IMR-90 (cell line): ENCODE measurements at regions not wholly inside any gene's neighbourhood (a gene's known extent, or its start where the extent isn't known, plus 50 kb on each side); places are given as distances from the start of the nearest gene placed in this dataset.

Source experiments
- ATAC-seq: fragments of 200-7000 bp; cut with Tn5 transposase; 2 replicates; pipeline ENCODE4 v1.9.1; 2020; ENCODE audit warnings: low read depth, mild to moderate bottlenecking, moderate library complexity
- BruUV-seq: library from RNA; stranded (reverse); fragments of 400-500 nt; replicated peaks from 2 replicates; lab custom pipeline; 2021; lab: Mats Ljungman, UMichigan
- CTCF ChIA-PET: fragments of 300-600 bp; formaldehyde crosslinking; extraction: SDS; loops from one replicate; lab custom pipeline; 2021; ENCODE audit warnings: antibody characterized with exemption; lab: Yijun Ruan, JAX
- POLR2A ChIA-PET: fragments of 300-600 bp; sonication (Branson Sonifier 250); formaldehyde crosslinking; loops from one replicate; lab custom pipeline; 2022; ENCODE audit warnings: antibody characterized with exemption; ENCODE audit not compliant: unreplicated experiment; lab: Charles Lee
- DNase-seq: peaks from one replicate; pipeline ENCODE4 v3.0.0; 2013
- H2AFZ ChIP-seq: replicated peaks from 2 replicates; pipeline ENCODE3; 2013; ENCODE audit warnings: low read length, mild to moderate bottlenecking; ENCODE audit not compliant: poor library complexity
- H2AK5ac ChIP-seq: 2 replicates; pipeline ENCODE4 v1.6.1; 2013; ENCODE audit warnings: low read depth, low read length, inconsistent platforms
- H2AK9ac ChIP-seq: replicated peaks from 2 replicates; pipeline ENCODE3; 2013; ENCODE audit warnings: mild to moderate bottlenecking, low read depth, low read length, moderate library complexity; ENCODE audit not compliant: poor library complexity
- H2BK120ac ChIP-seq: 2 replicates; pipeline ENCODE4 v1.6.1; 2013; ENCODE audit warnings: low read depth, low read length, inconsistent platforms
- H2BK15ac ChIP-seq: 3 replicates; pipeline ENCODE4 v1.6.1; 2013; ENCODE audit warnings: low read depth, low read length, inconsistent platforms
- H2BK20ac ChIP-seq: 2 replicates; pipeline ENCODE4 v1.6.1; 2013; ENCODE audit warnings: low read depth, mild to moderate bottlenecking, inconsistent platforms, low read length, moderate library complexity
- H2BK5ac ChIP-seq: 2 replicates; pipeline ENCODE4 v1.6.1; 2013; ENCODE audit warnings: mild to moderate bottlenecking, low read depth, low read length, inconsistent platforms; ENCODE audit not compliant: poor library complexity, severe bottlenecking
- H3K14ac ChIP-seq: replicated peaks from 2 replicates; pipeline ENCODE4 v1.6.1; 2013; ENCODE audit warnings: low read depth, low read length, inconsistent platforms
- H3K18ac ChIP-seq: 2 replicates; pipeline ENCODE4 v1.6.1; 2013; ENCODE audit warnings: low read depth, low read length, control low read depth
- H3K23ac ChIP-seq: 2 replicates; pipeline ENCODE4 v1.6.1; 2013; ENCODE audit warnings: low read depth, low read length, inconsistent platforms
- H3K27ac ChIP-seq: 2 replicates; pipeline ENCODE4 v1.5.1; 2013; ENCODE audit warnings: mild to moderate bottlenecking, control low read depth, low read length; ENCODE audit not compliant: insufficient read depth
- H3K27me3 ChIP-seq: 2 replicates; pipeline ENCODE4 v1.6.1; 2013; ENCODE audit warnings: low read length; ENCODE audit not compliant: control insufficient read depth, insufficient read depth
- H3K36me3 ChIP-seq: 2 replicates; pipeline ENCODE4 v1.6.1; 2013; ENCODE audit warnings: low read length, mixed read lengths; ENCODE audit not compliant: control insufficient read depth, insufficient read depth
- H3K4ac ChIP-seq: 2 replicates; pipeline ENCODE4 v1.6.1; 2013; ENCODE audit warnings: low read depth, low read length, inconsistent platforms
- H3K4me1 ChIP-seq: 2 replicates; pipeline ENCODE4 v1.6.1; 2013; ENCODE audit warnings: low read length, mixed read lengths; ENCODE audit not compliant: control insufficient read depth, insufficient read depth
- H3K4me2 ChIP-seq: 2 replicates; pipeline ENCODE4 v1.6.1; 2013; ENCODE audit warnings: low read depth, mild to moderate bottlenecking, control low read depth, low read length, moderate library complexity
- H3K4me3 ChIP-seq: 2 replicates; pipeline ENCODE4 v1.5.1; 2013; ENCODE audit warnings: low read depth, mild to moderate bottlenecking, control low read depth, low read length, moderate library complexity; ENCODE audit not compliant: insufficient read depth
- H3K56ac ChIP-seq: 2 replicates; pipeline ENCODE4 v1.6.1; 2013; ENCODE audit warnings: low read length, inconsistent platforms; ENCODE audit not compliant: insufficient read depth; ENCODE audit errors: extremely low read depth
- H3K79me1 ChIP-seq, 2 experiments: 2 replicates each; pipeline ENCODE4 v1.6.1; 2013; ENCODE audit warnings: low read length in 2 of 2, inconsistent platforms in 1 of 2, low read depth in 1 of 2
- H3K9ac ChIP-seq: 2 replicates; pipeline ENCODE4 v1.6.1; 2013; ENCODE audit warnings: low read depth, low read length, control low read depth
- H3K9me1 ChIP-seq: 2 replicates; pipeline ENCODE4 v1.6.1; 2013; ENCODE audit warnings: low read length, inconsistent platforms; ENCODE audit not compliant: insufficient read depth
- H3K9me3 ChIP-seq: 2 replicates; pipeline ENCODE4 v1.6.1; 2013; ENCODE audit warnings: low read length; ENCODE audit not compliant: control insufficient read depth, insufficient read depth
- H4K20me1 ChIP-seq: 2 replicates; pipeline ENCODE4 v1.6.1; 2013; ENCODE audit warnings: low read length, inconsistent platforms; ENCODE audit not compliant: insufficient read depth
- H4K5ac ChIP-seq: 2 replicates; pipeline ENCODE4 v1.6.1; 2013; ENCODE audit warnings: mild to moderate bottlenecking, low read depth, low read length, control low read depth
- H4K8ac ChIP-seq, 2 experiments: 2 replicates each; pipeline ENCODE4 v1.6.1; 2013; ENCODE audit warnings: low read depth in 2 of 2, low read length in 2 of 2, control low read depth in 1 of 2, inconsistent platforms in 1 of 2
- H4K91ac ChIP-seq: 2 replicates; pipeline ENCODE4 v1.6.1; 2013; ENCODE audit warnings: low read depth, low read length, inconsistent platforms; ENCODE audit not compliant: insufficient read depth
- CHD1 ChIP-seq: IDR thresholded peaks from 2 replicates; pipeline ENCODE4 v1.6.1; 2012; ENCODE audit warnings: low read depth, low read length, improper control_type of control experiment
- CTCF ChIP-seq: conservative IDR thresholded peaks from 2 replicates; pipeline ENCODE4 v1.5.1; 2012; ENCODE audit warnings: mild to moderate bottlenecking, low read depth, low read length, improper control_type of control experiment
- ELK1 ChIP-seq: fragments of 150-350 bp; IDR thresholded peaks from 2 replicates; pipeline ENCODE4 v1.6.1; 2016; ENCODE audit warnings: low read depth, mild to moderate bottlenecking, low read length, moderate library complexity, borderline replicate concordance
- FOS ChIP-seq: fragments of 150-350 bp; IDR thresholded peaks from 2 replicates; pipeline ENCODE4 v1.6.1; 2016; ENCODE audit warnings: low read depth, low read length
- MAFK ChIP-seq: IDR thresholded peaks from 2 replicates; pipeline ENCODE4 v1.6.1; 2012; ENCODE audit warnings: low read depth, low read length, improper control_type of control experiment
- MAZ ChIP-seq: IDR thresholded peaks from 2 replicates; pipeline ENCODE4 v1.6.1; 2012; ENCODE audit warnings: low read depth, mild to moderate bottlenecking, low read length, improper control_type of control experiment, moderate library complexity, borderline replicate concordance
- MXI1 ChIP-seq: IDR thresholded peaks from 2 replicates; pipeline ENCODE4 v1.6.1; 2012; ENCODE audit warnings: low read depth, mild to moderate bottlenecking, low read length, moderate library complexity, borderline replicate concordance
- NFE2L2 ChIP-seq: fragments of 150-350 bp; IDR thresholded peaks from 2 replicates; pipeline ENCODE4 v1.6.1; 2016; ENCODE audit warnings: low read depth, mild to moderate bottlenecking, low read length
- POLR2A ChIP-seq: IDR thresholded peaks from 2 replicates; pipeline ENCODE4 v1.6.1; 2012; ENCODE audit warnings: mild to moderate bottlenecking, low read depth, low read length
- RAD21 ChIP-seq: IDR thresholded peaks from 2 replicates; pipeline ENCODE4 v1.6.1; 2012; ENCODE audit warnings: low read length, improper control_type of control experiment
- RCOR1 ChIP-seq: IDR thresholded peaks from 2 replicates; pipeline ENCODE4 v1.6.1; 2012; ENCODE audit warnings: mild to moderate bottlenecking, low read length, improper control_type of control experiment; ENCODE audit not compliant: insufficient replicate concordance
- RFX5 ChIP-seq: IDR thresholded peaks from 2 replicates; pipeline ENCODE4 v1.8.0; 2012; ENCODE audit warnings: low read depth, mild to moderate bottlenecking, low read length, moderate library complexity
- USF2 ChIP-seq: fragments of 150-350 bp; IDR thresholded peaks from 2 replicates; pipeline ENCODE4 v1.6.1; 2017; ENCODE audit warnings: mild to moderate bottlenecking, antibody characterized with exemption, low read length, low read depth
- WGBS, 2 experiments: methylation state at CpG; one replicate each; pipeline versions ENCODE4 v1.1.5 to v1.1.7; 2013; ENCODE audit warnings: missing lambda C conversion rate in 2 of 2; ENCODE audit not compliant: insufficient read length in 1 of 2; ENCODE audit errors: extremely low coverage in 2 of 2; 5-methylcytosine and 5-hydroxymethylcytosine counted together
- dilution Hi-C: fragments of 300-500 bp; cut with HindIII; formaldehyde crosslinking; loops from one replicate; pipeline ENCODE4 v1.14.3; 2018; ENCODE audit warnings: low sequenced_read_pairs; ENCODE audit not compliant: unreplicated experiment
- in situ Hi-C: fragments of 300-500 bp; cut with MboI; formaldehyde crosslinking; loops from 3 replicates; pipeline ENCODE4 v1.14.3; 2019; ENCODE audit warnings: low sequenced_read_pairs, inconsistent platforms, mixed read lengths
- intact Hi-C: fragments of 100-400 bp; cut with micrococcal nuclease; formaldehyde crosslinking; loops from 2 replicates; pipeline ENCODE4 v1.10.0; 2022

GRCh38 chr20:5393218-5393870 lies 76.6 kb upstream of the PROKR2 start:
- H2BK15ac ChIP-seq, result no peak overlapping the region
- ChIA-PET POLR2A (no interaction called here), CTCF (no interaction called here)
- H3K23ac ChIP-seq, result no peak overlapping the region
- no peaks in the 10 kb centered on the region for H3K9me1 ChIP-seq
- H3K4me2 ChIP-seq, result no peak overlapping the region
- no peak overlapping the region for H2BK20ac ChIP-seq
- H3K36me3 ChIP-seq, result no peaks in the 10 kb centered on the region
- H3K9ac ChIP-seq, result no peak overlapping the region
- H2BK120ac ChIP-seq, result no peak overlapping the region
- H2BK5ac ChIP-seq, result no peak overlapping the region
- no CpG with 5 or more reads among the region's 3 CpGs for WGBS, 2 experiments
- no peaks in the 10 kb centered on the region for H4K20me1 ChIP-seq
- ATAC-seq (no peak), DNase-seq (no peak)
- no peak overlapping the region for H2AK5ac ChIP-seq
- BruUV-seq, result no TSS peak
- no peak overlapping the region for H3K18ac ChIP-seq
- H3K4me3 ChIP-seq, result no peak overlapping the region
- no peak overlapping the region for H2AFZ ChIP-seq
- no peak overlapping the region for H3K4ac ChIP-seq
- H3K27ac ChIP-seq, result no peak overlapping the region
- H3K14ac ChIP-seq, result no peak overlapping the region
- no peak overlapping the region for H4K91ac ChIP-seq
- H3K4me1 ChIP-seq, result no peaks in the 10 kb centered on the region
- no peak overlapping the region for H4K8ac ChIP-seq
- H2AK9ac ChIP-seq, result no peak overlapping the region
- no peaks in the 10 kb centered on the region for H3K9me3 ChIP-seq
- no peaks in the 10 kb centered on the region for H3K79me1 ChIP-seq
- TF ChIP-seq MAFK (no peak), CTCF (no peak), RCOR1 (no peak), RAD21 (no peak), CHD1 (no peak), FOS (no peak), ELK1 (no peak), MXI1 (no peak), MAZ (no peak), POLR2A (no peak), NFE2L2 (no peak), RFX5 (no peak), USF2 (no peak)
- in situ Hi-C loops (no loop called here), dilution Hi-C loops (no loop called here), intact Hi-C loops (no loop called here)
- 0 out of 2 replicates have a peak, but pooled peaks cover 2% of the 10 kb centered on the region for H3K27me3 ChIP-seq
- H3K56ac ChIP-seq, result no peak overlapping the region
- H4K5ac ChIP-seq, result no peak overlapping the region
